ENCODE measurements at regions not wholly inside any gene's neighbourhood (a gene's known extent, or its start where the extent isn't known, plus 50 kb on each side); places are given as distances from the start of the nearest gene placed in this dataset.

DNA sequence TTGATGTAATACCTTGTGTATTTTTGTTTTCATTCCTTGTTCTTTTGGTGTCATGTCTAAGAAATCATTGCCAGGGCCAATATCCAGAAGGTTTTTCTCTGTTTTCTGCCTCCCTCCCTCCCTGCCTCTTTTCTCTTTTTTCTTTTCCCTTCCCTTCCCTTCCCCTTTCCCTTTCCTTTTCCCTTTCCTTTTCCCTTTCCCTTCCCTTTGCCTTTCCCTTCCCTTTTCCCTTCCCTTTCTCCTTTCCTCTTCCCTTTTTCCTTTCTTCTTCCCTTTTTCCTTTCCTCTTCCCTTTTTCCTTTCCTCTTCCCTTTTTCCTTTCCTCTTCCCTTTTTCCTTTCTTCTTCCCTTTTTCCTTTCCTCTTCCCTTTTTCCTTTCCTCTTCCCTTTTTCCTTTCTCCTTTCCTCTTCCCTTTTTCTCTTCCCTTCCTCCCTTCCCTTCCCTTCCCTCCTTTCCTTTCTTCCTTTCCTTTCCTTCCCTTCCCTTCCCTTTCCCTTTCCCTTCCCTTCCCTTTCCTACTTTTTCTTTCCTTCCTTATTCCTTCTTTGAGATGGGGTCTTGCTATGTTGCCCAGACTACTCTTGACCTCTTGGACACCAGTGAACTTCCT is 646.1 kb downstream of the RAPGEF2 start:
- ATAC-seq (ENCODE audit: insufficient read depth, low read depth) (no peak), DNase-seq (no peak)
- Histone ChIP-seq H2AFZ (ENCODE audit: low read depth, low read length) (no peak overlapping the region), H3K36me3 (ENCODE audit: insufficient read depth, low read length) (no peaks in the 10 kb centered on the region), H3K9me3 (ENCODE audit: insufficient read depth, low read length, severe bottlenecking) (no peaks in the 10 kb centered on the region), H3K4me1 (ENCODE audit: insufficient read depth, low read length) (no peaks in the 10 kb centered on the region), H3K27me3 (ENCODE audit: insufficient read depth, low read length, poor library complexity) (no peaks in the 10 kb centered on the region), H3K9ac (ENCODE audit: low read depth, low read length) (no peak overlapping the region), H3K4me2 (ENCODE audit: insufficient read depth, low read length) (no peak overlapping the region), H3K79me2 (ENCODE audit: insufficient read depth, low read length) (no peaks in the 10 kb centered on the region), H4K20me1 (ENCODE audit: insufficient read depth, low read length) (no peaks in the 10 kb centered on the region), H3K27ac (ENCODE audit: low read length) (no peak overlapping the region), H3K4me3 (ENCODE audit: low read depth in 1 of 2, low read length in 2 of 2) (no peak overlapping the region)
- TF ChIP-seq EZH2 (IDR thresholded peaks at IDR 0.05; ENCODE audit: borderline replicate concordance, low read depth, low read length, severe bottlenecking): no peak
- TF ChIP-seq, protein P1, sequence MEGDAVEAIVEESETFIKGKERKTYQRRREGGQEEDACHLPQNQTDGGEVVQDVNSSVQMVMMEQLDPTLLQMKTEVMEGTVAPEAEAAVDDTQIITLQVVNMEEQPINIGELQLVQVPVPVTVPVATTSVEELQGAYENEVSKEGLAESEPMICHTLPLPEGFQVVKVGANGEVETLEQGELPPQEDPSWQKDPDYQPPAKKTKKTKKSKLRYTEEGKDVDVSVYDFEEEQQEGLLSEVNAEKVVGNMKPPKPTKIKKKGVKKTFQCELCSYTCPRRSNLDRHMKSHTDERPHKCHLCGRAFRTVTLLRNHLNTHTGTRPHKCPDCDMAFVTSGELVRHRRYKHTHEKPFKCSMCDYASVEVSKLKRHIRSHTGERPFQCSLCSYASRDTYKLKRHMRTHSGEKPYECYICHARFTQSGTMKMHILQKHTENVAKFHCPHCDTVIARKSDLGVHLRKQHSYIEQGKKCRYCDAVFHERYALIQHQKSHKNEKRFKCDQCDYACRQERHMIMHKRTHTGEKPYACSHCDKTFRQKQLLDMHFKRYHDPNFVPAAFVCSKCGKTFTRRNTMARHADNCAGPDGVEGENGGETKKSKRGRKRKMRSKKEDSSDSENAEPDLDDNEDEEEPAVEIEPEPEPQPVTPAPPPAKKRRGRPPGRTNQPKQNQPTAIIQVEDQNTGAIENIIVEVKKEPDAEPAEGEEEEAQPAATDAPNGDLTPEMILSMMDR (IDR thresholded peaks at IDR 0.05; ENCODE audit: borderline replicate concordance, extremely low read depth, low read length, poor library complexity, severe bottlenecking): no peak

DNA sequence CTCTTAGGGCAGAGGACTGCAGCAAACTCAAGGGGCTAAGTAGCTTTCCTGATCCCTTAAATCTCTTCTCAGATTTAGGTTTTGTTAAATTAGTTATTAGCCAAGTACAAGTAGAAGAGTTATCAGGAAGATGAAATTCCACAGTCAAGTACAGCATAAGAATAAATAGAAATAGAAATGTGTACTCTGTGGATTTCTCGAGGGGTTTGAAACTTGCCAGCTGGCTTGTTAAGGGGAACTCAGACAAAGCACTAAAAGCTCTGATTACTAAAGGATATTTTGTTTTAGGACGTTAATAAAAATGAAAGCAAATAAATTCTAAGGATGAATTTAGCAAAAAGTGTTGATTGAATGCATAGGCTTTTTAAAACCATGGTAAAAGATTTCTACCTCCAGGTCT is 654.6 kb downstream of the RAPGEF2 start:
- H2AFZ ChIP-seq (ENCODE audit: low read depth, low read length): no peak overlapping the region
- TF ChIP-seq, protein P1 (IDR thresholded peaks at IDR 0.05; ENCODE audit: borderline replicate concordance, extremely low read depth, low read length, poor library complexity, severe bottlenecking): no peak
- ATAC-seq (ENCODE audit: insufficient read depth, low read depth) (no peak), DNase-seq (no peak)
- no peaks in the 10 kb centered on the region for H3K9me3 ChIP-seq (ENCODE audit: insufficient read depth, low read length, severe bottlenecking)
- H3K9ac ChIP-seq (ENCODE audit: low read depth, low read length): no peak overlapping the region
- H3K79me2 ChIP-seq (ENCODE audit: insufficient read depth, low read length): no peaks in the 10 kb centered on the region
- H4K20me1 ChIP-seq (ENCODE audit: insufficient read depth, low read length): no peaks in the 10 kb centered on the region
- H3K4me3 ChIP-seq (ENCODE audit: low read depth in 1 of 2, low read length in 2 of 2): no peak overlapping the region
- no peaks in the 10 kb centered on the region for H3K4me1 ChIP-seq (ENCODE audit: insufficient read depth, low read length)
- no peak overlapping the region for H3K27ac ChIP-seq (ENCODE audit: low read length)
- no peaks in the 10 kb centered on the region for H3K27me3 ChIP-seq (ENCODE audit: insufficient read depth, low read length, poor library complexity)
- H3K4me2 ChIP-seq (ENCODE audit: insufficient read depth, low read length): no peak overlapping the region
- no peaks in the 10 kb centered on the region for H3K36me3 ChIP-seq (ENCODE audit: insufficient read depth, low read length)

DNA sequence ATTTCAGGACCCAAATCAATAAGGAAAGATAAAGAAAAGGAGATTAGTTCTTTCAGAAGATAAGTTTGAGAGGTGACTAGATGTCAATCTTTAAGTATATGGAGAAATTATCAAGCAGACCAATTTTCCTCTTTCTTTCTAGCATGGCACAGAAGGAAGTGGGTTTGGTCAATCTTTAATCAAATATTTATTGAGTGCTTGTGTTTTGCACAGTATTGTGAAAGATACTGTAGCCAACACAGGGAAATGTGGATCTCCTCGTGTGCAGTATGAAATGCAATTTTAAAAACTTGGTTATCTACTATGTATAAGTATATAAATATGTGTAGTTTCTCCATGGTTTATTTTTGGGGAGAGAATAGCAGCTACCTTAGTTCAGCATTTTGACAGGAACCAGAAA is 655.2 kb downstream of the RAPGEF2 start:
- Histone ChIP-seq H3K9me3 (ENCODE audit: insufficient read depth, low read length, severe bottlenecking) (no peaks in the 10 kb centered on the region), H3K36me3 (ENCODE audit: insufficient read depth, low read length) (no peaks in the 10 kb centered on the region), H2AFZ (ENCODE audit: low read depth, low read length) (no peak overlapping the region), H3K79me2 (ENCODE audit: insufficient read depth, low read length) (no peaks in the 10 kb centered on the region), H3K27me3 (ENCODE audit: insufficient read depth, low read length, poor library complexity) (no peaks in the 10 kb centered on the region), H3K9ac (ENCODE audit: low read depth, low read length) (no peak overlapping the region), H3K4me1 (ENCODE audit: insufficient read depth, low read length) (no peaks in the 10 kb centered on the region), H3K4me3 (ENCODE audit: low read depth in 1 of 2, low read length in 2 of 2) (no peak overlapping the region), H4K20me1 (ENCODE audit: insufficient read depth, low read length) (no peaks in the 10 kb centered on the region), H3K4me2 (ENCODE audit: insufficient read depth, low read length) (no peak overlapping the region), H3K27ac (ENCODE audit: low read length) (no peak overlapping the region)
- DNase-seq (no peak), ATAC-seq (ENCODE audit: insufficient read depth, low read depth) (no peak)
- TF ChIP-seq, protein P1 (IDR thresholded peaks at IDR 0.05; ENCODE audit: borderline replicate concordance, extremely low read depth, low read length, poor library complexity, severe bottlenecking): no peak
- TF ChIP-seq EZH2 (IDR thresholded peaks at IDR 0.05; ENCODE audit: borderline replicate concordance, low read depth, low read length, severe bottlenecking): no peak

DNA sequence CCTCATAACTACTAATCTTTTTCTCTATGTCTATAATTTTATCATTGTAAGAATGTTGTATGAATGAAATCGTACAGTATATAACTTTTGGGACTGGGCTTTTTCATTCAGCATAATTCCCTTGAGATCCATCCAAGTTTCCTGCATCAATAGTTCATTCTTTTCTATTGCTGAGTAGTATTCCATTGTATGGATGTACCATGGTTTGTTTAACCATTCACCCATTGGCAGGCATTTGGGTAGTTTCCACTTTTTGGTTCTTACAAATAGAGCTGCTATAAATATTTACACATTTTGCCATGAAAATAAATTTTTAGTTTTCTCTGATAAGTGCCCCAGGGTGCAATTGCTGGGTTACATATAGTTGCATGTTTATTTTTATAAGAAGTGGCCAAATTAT is 659.8 kb downstream of the RAPGEF2 start:
- no peaks in the 10 kb centered on the region for H4K20me1 ChIP-seq (ENCODE audit: insufficient read depth, low read length)
- H3K9ac ChIP-seq (ENCODE audit: low read depth, low read length): no peak overlapping the region
- no peak overlapping the region for H3K27ac ChIP-seq (ENCODE audit: low read length)
- H3K4me2 ChIP-seq (ENCODE audit: insufficient read depth, low read length): no peak overlapping the region
- TF ChIP-seq EZH2 (IDR thresholded peaks at IDR 0.05; ENCODE audit: borderline replicate concordance, low read depth, low read length, severe bottlenecking): no peak
- TF ChIP-seq, protein P1 (IDR thresholded peaks at IDR 0.05; ENCODE audit: borderline replicate concordance, extremely low read depth, low read length, poor library complexity, severe bottlenecking): no peak
- H3K9me3 ChIP-seq (ENCODE audit: insufficient read depth, low read length, severe bottlenecking): no peaks in the 10 kb centered on the region
- H3K27me3 ChIP-seq (ENCODE audit: insufficient read depth, low read length, poor library complexity): no peaks in the 10 kb centered on the region
- H3K4me3 ChIP-seq (ENCODE audit: low read depth in 1 of 2, low read length in 2 of 2): no peak overlapping the region
- no peak overlapping the region for H2AFZ ChIP-seq (ENCODE audit: low read depth, low read length)
- H3K36me3 ChIP-seq (ENCODE audit: insufficient read depth, low read length): no peaks in the 10 kb centered on the region
- H3K4me1 ChIP-seq (ENCODE audit: insufficient read depth, low read length): no peaks in the 10 kb centered on the region
- DNase-seq (no peak), ATAC-seq (ENCODE audit: insufficient read depth, low read depth) (no peak)
- H3K79me2 ChIP-seq (ENCODE audit: insufficient read depth, low read length): no peaks in the 10 kb centered on the region
